Prostate gland (tissue), 2 donors: ENCODE measurements at regions not wholly inside any gene's neighbourhood (a gene's known extent, or its start where the extent isn't known, plus 50 kb on each side); places are given as distances from the start of the nearest gene placed in this dataset.

Experiments used
- DNase-seq: peaks from one replicate; pipeline ENCODE4 v3.0.0-alpha.2; 2019; ENCODE audit warnings: low spot score
- H3K27ac ChIP-seq, 2 donors: fragments of 200-600 bp; sonication (generic); 2 replicates each; pipeline ENCODE4 v1.5.1; 2017 to 2019
- H3K27me3 ChIP-seq: fragments of 200-600 bp; sonication (generic); replicated peaks from 2 replicates; pipeline ENCODE4 v1.5.1; 2019; ENCODE audit not compliant: insufficient read depth
- H3K36me3 ChIP-seq, 2 donors: fragments of 200-600 bp; sonication (generic); 1 replicate in 1 of 2; 2 replicates in 1 of 2; pipeline versions ENCODE4 v1.5.1 to v1.8.1; 2017 to 2019
- H3K4me1 ChIP-seq: fragments of 200-600 bp; sonication (generic); replicated peaks from 2 replicates; pipeline ENCODE4 v1.5.1; 2019
- H3K4me3 ChIP-seq, 2 donors: fragments of 200-600 bp; sonication (generic); 2 replicates each; pipeline ENCODE4 v1.5.1; 2017 to 2019
- H3K9me3 ChIP-seq: fragments of 200-600 bp; sonication (generic); 2 replicates; pipeline ENCODE4 v1.5.1; 2017
- CTCF ChIP-seq, 4 experiments: fragments of 200-600 bp in 2 of 4; fragments of 450-650 bp in 2 of 4; sonication (generic) in 2 of 4; IDR thresholded peaks; 1 replicate in 3 of 4; 2 replicates in 1 of 4; pipeline ENCODE4 v1.5.1; 2016 to 2019; ENCODE audit warnings: antibody characterized with exemption in 4 of 4, mild to moderate bottlenecking in 2 of 4, moderate library complexity in 2 of 4
- POLR2A ChIP-seq: fragments of 450-650 bp; IDR thresholded peaks from one replicate; pipeline ENCODE4 v1.6.1; 2016; ENCODE audit warnings: antibody characterized with exemption, mild to moderate bottlenecking
- POLR2AphosphoS5 ChIP-seq: sonication (generic); formaldehyde crosslinking; IDR thresholded peaks from one replicate; pipeline ENCODE4 v1.6.1; 2017; ENCODE audit warnings: antibody characterized with exemption
- WGBS: methylation state at CpG from one replicate; pipeline ENCODE4 v1.1.5; 2018; 5-methylcytosine and 5-hydroxymethylcytosine counted together
- intact Hi-C: fragments of 100-400 bp; cut with DNase I; formaldehyde crosslinking; loops from one replicate; pipeline ENCODE4 v1.14.2; 2022

GRCh38 chr2:155518094-155518493 is 814.4 kb downstream of the NR4A2 start:
- 49% methylated on average over 3 of the region's 3 CpGs for WGBS
- TF ChIP-seq CTCF (IDR thresholded peaks at IDR 0.05) (no peak), POLR2AphosphoS5 (no peak)
- DNase-seq: no peak

GRCh38 chr2:155517362-155517761 is 815.2 kb downstream of the NR4A2 start:
- TF ChIP-seq CTCF (IDR thresholded peaks at IDR 0.05) (no peak), POLR2A (no peak), POLR2AphosphoS5 (no peak)
- WGBS: 59% methylated on average over 1 of the region's 1 CpG
- H3K36me3 ChIP-seq: no peaks in the 10 kb centered on the region

More at GRCh38 chr2:155518094-155518493, 814.4 kb downstream of the NR4A2 start:
- Histone ChIP-seq H3K27ac (no peak overlapping the region), H3K27me3 (no peaks in the 10 kb centered on the region), H3K4me3 (no peak overlapping the region), H3K36me3 (no peaks in the 10 kb centered on the region), H3K9me3 (no peaks in the 10 kb centered on the region), H3K4me1 (no peaks in the 10 kb centered on the region)
- intact Hi-C loops: no loop called here

GRCh38 chr2:155513248-155513647 is 814.8 kb downstream of the KCNJ3 start:
- no peaks in the 10 kb centered on the region for H3K27me3 ChIP-seq
- H3K36me3 ChIP-seq: no peaks in the 10 kb centered on the region
- 96% methylated on average over 1 of the region's 1 CpG for WGBS
- H3K4me1 ChIP-seq: no peaks in the 10 kb centered on the region
- DNase-seq: no peak
- H3K4me3 ChIP-seq: no peak overlapping the region
- intact Hi-C loops: no loop called here
- H3K9me3 ChIP-seq: no peaks in the 10 kb centered on the region
- TF ChIP-seq POLR2A: no peak
- TF ChIP-seq POLR2AphosphoS5: no peak
- no peak for TF ChIP-seq CTCF (IDR thresholded peaks at IDR 0.05)
- no peak overlapping the region for H3K27ac ChIP-seq

More at GRCh38 chr2:155517362-155517761, 815.2 kb downstream of the NR4A2 start:
- Histone ChIP-seq H3K27me3 (no peaks in the 10 kb centered on the region), H3K4me1 (no peaks in the 10 kb centered on the region), H3K4me3 (no peak overlapping the region), H3K27ac (no peak overlapping the region), H3K9me3 (no peaks in the 10 kb centered on the region)
- intact Hi-C loops: no loop called here
- no peak for DNase-seq

GRCh38 chr2:155502766-155503165 is 804.3 kb downstream of the KCNJ3 start:
- H3K4me3 ChIP-seq: no peak overlapping the region
- no peaks in the 10 kb centered on the region for H3K4me1 ChIP-seq
- intact Hi-C loops: no loop called here
- no peaks in the 10 kb centered on the region for H3K27me3 ChIP-seq
- no peak overlapping the region for H3K27ac ChIP-seq
- TF ChIP-seq POLR2AphosphoS5 (no peak), POLR2A (no peak), CTCF (IDR thresholded peaks at IDR 0.05) (no peak)
- no peaks in the 10 kb centered on the region for H3K36me3 ChIP-seq
- WGBS: 54% methylated on average over 2 of the region's 2 CpGs
- DNase-seq: no peak
- H3K9me3 ChIP-seq: no peaks in the 10 kb centered on the region

- WGBS: 85% methylated on average over 1 of the region's 1 CpG
- intact Hi-C loops: no loop called here
These were observed 799.6 kb downstream of the KCNJ3 start for GRCh38 chr2:155498106-155498505.

More at GRCh38 chr2:155498106-155498505, 799.6 kb downstream of the KCNJ3 start:
- Histone ChIP-seq H3K4me3 (no peak overlapping the region), H3K27ac (no peak overlapping the region), H3K9me3 (no peaks in the 10 kb centered on the region), H3K4me1 (no peaks in the 10 kb centered on the region), H3K36me3 (no peaks in the 10 kb centered on the region), H3K27me3 (no peaks in the 10 kb centered on the region)
- DNase-seq: no peak
- TF ChIP-seq CTCF (IDR thresholded peaks at IDR 0.05): no peak
- no peak for TF ChIP-seq POLR2AphosphoS5
- TF ChIP-seq POLR2A: no peak
